ENCODE measurements at regions not wholly inside any gene's neighbourhood (a gene's known extent, or its start where the extent isn't known, plus 50 kb on each side); places are given as distances from the start of the nearest gene placed in this dataset.

- no peak overlapping the region for H3K27ac ChIP-seq (ENCODE audit: low read depth, low read length)
- peaks cover 2% of the 10 kb centered on the region for H3K9me3 Mint-ChIP-seq (ENCODE audit: unreplicated experiment)
- H3K4me2 ChIP-seq (ENCODE audit: low read length) = no peak overlapping the region
- no peak overlapping the region for H3K4me3 ChIP-seq (ENCODE audit: insufficient read depth, low read depth, low read length)
- FAIRE-seq = no peak
- DNase-seq (ENCODE audit: low read depth) = no peak
- H3K9ac ChIP-seq (ENCODE audit: low read length) = no peak overlapping the region
- H3K36me3 Mint-ChIP-seq (ENCODE audit: low read depth, unreplicated experiment) = no peaks in the 10 kb centered on the region
- peaks cover 10% of the 10 kb centered on the region for H3K4me1 Mint-ChIP-seq (ENCODE audit: low read depth, unreplicated experiment)
- H2AFZ ChIP-seq (ENCODE audit: low read depth, low read length) = no peak overlapping the region
- no peaks in the 10 kb centered on the region for H3K36me3 ChIP-seq (ENCODE audit: insufficient read depth, low read length)
- H3K9me3 ChIP-seq (ENCODE audit: insufficient read depth, low read depth, low read length) = no peaks in the 10 kb centered on the region
- H3K27me3 Mint-ChIP-seq (ENCODE audit: low read depth, unreplicated experiment) = peaks cover 22% of the 10 kb centered on the region
- no peak overlapping the region for H3K27ac Mint-ChIP-seq (ENCODE audit: unreplicated experiment)
- H3K27me3 ChIP-seq (ENCODE audit: insufficient read depth, low read length) = no peaks in the 10 kb centered on the region
- TF ChIP-seq CTCF (IDR thresholded peaks at IDR 0.05; ENCODE audit: insufficient read depth, low read depth, low read length) (no peak), EZH2 (IDR thresholded peaks at IDR 0.05; ENCODE audit: insufficient read depth, low read length) (no peak)
- no peaks in the 10 kb centered on the region for H3K4me1 ChIP-seq (ENCODE audit: insufficient read depth, low read length)
- no peak overlapping the region for H3K4me3 Mint-ChIP-seq (ENCODE audit: unreplicated experiment)
- no peaks in the 10 kb centered on the region for H4K20me1 ChIP-seq (ENCODE audit: insufficient read depth, low read length)
- H3K79me2 ChIP-seq (ENCODE audit: insufficient read depth, low read length) = no peaks in the 10 kb centered on the region
These were observed 95.7 kb upstream of the UBL3 start for GRCh38 chr13:29946093-29946492.

- Histone ChIP-seq H3K27ac (ENCODE audit: low read depth, low read length) (no peak overlapping the region), H4K20me1 (ENCODE audit: insufficient read depth, low read length) (no peaks in the 10 kb centered on the region), H3K36me3 (ENCODE audit: insufficient read depth, low read length) (no peaks in the 10 kb centered on the region), H3K9ac (ENCODE audit: low read length) (no peak overlapping the region), H2AFZ (ENCODE audit: low read depth, low read length) (no peak overlapping the region), H3K27me3 (ENCODE audit: insufficient read depth, low read length) (no peaks in the 10 kb centered on the region), H3K4me3 (ENCODE audit: insufficient read depth, low read depth, low read length) (no peak overlapping the region), H3K9me3 (ENCODE audit: insufficient read depth, low read depth, low read length) (no peaks in the 10 kb centered on the region), H3K79me2 (ENCODE audit: insufficient read depth, low read length) (no peaks in the 10 kb centered on the region), H3K4me1 (ENCODE audit: insufficient read depth, low read length) (no peaks in the 10 kb centered on the region), H3K4me2 (ENCODE audit: low read length) (no peak overlapping the region)
- Mint-ChIP-seq H3K4me3 (ENCODE audit: unreplicated experiment) (no peak overlapping the region), H3K36me3 (ENCODE audit: low read depth, unreplicated experiment) (no peaks in the 10 kb centered on the region), H3K27me3 (ENCODE audit: low read depth, unreplicated experiment) (peaks cover 22% of the 10 kb centered on the region), H3K27ac (ENCODE audit: unreplicated experiment) (no peak overlapping the region), H3K4me1 (ENCODE audit: low read depth, unreplicated experiment) (peaks cover 10% of the 10 kb centered on the region), H3K9me3 (ENCODE audit: unreplicated experiment) (no peaks in the 10 kb centered on the region)
- FAIRE-seq = no peak
- no peak for TF ChIP-seq CTCF (IDR thresholded peaks at IDR 0.05; ENCODE audit: insufficient read depth, low read depth, low read length)
- TF ChIP-seq EZH2 (IDR thresholded peaks at IDR 0.05; ENCODE audit: insufficient read depth, low read length) = no peak
- no peak for DNase-seq (ENCODE audit: low read depth)
These were observed 93.3 kb upstream of the UBL3 start for GRCh38 chr13:29943686-29944085.

- no peak overlapping the region for H3K27ac Mint-ChIP-seq (ENCODE audit: unreplicated experiment)
These were observed 92.9 kb upstream of the UBL3 start for GRCh38 chr13:29943273-29943672.

More at GRCh38 chr13:29943273-29943672, 92.9 kb upstream of the UBL3 start:
- Mint-ChIP-seq H3K4me1 (ENCODE audit: low read depth, unreplicated experiment) (peaks cover 6% of the 10 kb centered on the region), H3K27me3 (ENCODE audit: low read depth, unreplicated experiment) (peaks cover 22% of the 10 kb centered on the region), H3K9me3 (ENCODE audit: unreplicated experiment) (no peaks in the 10 kb centered on the region), H3K36me3 (ENCODE audit: low read depth, unreplicated experiment) (no peaks in the 10 kb centered on the region), H3K4me3 (ENCODE audit: unreplicated experiment) (no peak overlapping the region)
- TF ChIP-seq EZH2 (IDR thresholded peaks at IDR 0.05; ENCODE audit: insufficient read depth, low read length) = no peak
- TF ChIP-seq CTCF (IDR thresholded peaks at IDR 0.05; ENCODE audit: insufficient read depth, low read depth, low read length) = no peak
- Histone ChIP-seq H3K36me3 (ENCODE audit: insufficient read depth, low read length) (no peaks in the 10 kb centered on the region), H3K27me3 (ENCODE audit: insufficient read depth, low read length) (no peaks in the 10 kb centered on the region), H3K4me2 (ENCODE audit: low read length) (no peak overlapping the region), H3K27ac (ENCODE audit: low read depth, low read length) (no peak overlapping the region), H3K79me2 (ENCODE audit: insufficient read depth, low read length) (no peaks in the 10 kb centered on the region), H3K4me1 (ENCODE audit: insufficient read depth, low read length) (no peaks in the 10 kb centered on the region), H3K9me3 (ENCODE audit: insufficient read depth, low read depth, low read length) (no peaks in the 10 kb centered on the region), H4K20me1 (ENCODE audit: insufficient read depth, low read length) (no peaks in the 10 kb centered on the region), H3K4me3 (ENCODE audit: insufficient read depth, low read depth, low read length) (no peak overlapping the region), H3K9ac (ENCODE audit: low read length) (no peak overlapping the region), H2AFZ (ENCODE audit: low read depth, low read length) (no peak overlapping the region)
- FAIRE-seq = no peak
- no peak for DNase-seq (ENCODE audit: low read depth)

All from astrocyte (in vitro differentiated cells and primary cell).